Stimulated activated CD4-positive, alpha-beta T cell treated with anti-CD3 and anti-CD28 coated beads, Interleukin-12 subunit alpha, Interleukin-12 subunit beta, amount 100 ng/mL, for 4 hours (primary cell): ENCODE measurements at regions not wholly inside any gene's neighbourhood (a gene's known extent, or its start where the extent isn't known, plus 50 kb on each side); places are given as distances from the start of the nearest gene placed in this dataset.

Experiments used
- DNase-seq: peaks from one replicate; pipeline ENCODE4 v3.0.0-alpha.2; 2020

GRCh38 chr2:146235158-146235557 is 1609.7 kb upstream of the ACVR2A start:
- no peak for DNase-seq

GRCh38 chr2:146229508-146230155 is 1615.2 kb upstream of the ACVR2A start:
- DNase-seq = no peak

- no peak for DNase-seq
Observed at GRCh38 chr2:146228466-146229058, 1616.3 kb upstream of the ACVR2A start.

DNA sequence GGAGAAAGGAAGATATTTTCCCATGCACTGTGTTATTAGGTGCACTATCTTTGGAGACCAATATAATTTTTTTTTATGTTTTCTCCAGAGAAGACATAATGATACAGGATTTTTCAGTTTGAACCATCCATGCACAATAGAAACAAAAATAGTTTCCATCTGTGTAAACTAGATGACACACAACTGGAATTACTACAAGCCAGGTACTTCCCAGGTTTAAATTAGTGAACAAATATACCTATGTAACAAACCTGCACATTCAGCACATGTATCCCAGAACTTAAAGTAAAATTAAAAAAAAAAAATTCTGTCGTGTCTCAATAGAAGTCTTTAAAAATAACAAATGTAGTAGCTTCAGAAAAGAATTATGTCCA is 1616.8 kb upstream of the ACVR2A start:
- DNase-seq = no peak

- no peak for DNase-seq
Observed at GRCh38 chr2:146227152-146228019, 1617.4 kb upstream of the ACVR2A start.

DNA sequence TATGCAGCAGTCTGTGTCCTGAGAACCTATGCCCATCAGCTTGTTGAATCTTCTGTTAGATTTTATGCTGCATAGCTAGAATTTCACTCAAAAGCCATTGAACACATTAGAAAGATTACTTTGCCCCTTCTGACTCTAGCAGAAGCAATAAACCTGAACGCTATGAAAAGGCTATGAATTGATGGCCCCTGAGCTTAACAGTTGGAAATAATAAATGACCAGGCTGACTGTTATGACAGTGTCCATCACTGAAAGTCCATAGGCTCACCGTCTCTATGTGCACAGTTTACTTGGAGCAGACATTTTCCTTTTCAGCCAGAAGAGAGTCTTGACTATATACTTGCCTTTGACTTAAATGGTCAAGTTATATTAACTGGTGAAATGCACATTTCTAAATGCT is 1618.8 kb upstream of the ACVR2A start:
- no peak for DNase-seq

- DNase-seq = no peak
Observed at GRCh38 chr2:146221826-146222225, 1623.0 kb upstream of the ACVR2A start.

DNA sequence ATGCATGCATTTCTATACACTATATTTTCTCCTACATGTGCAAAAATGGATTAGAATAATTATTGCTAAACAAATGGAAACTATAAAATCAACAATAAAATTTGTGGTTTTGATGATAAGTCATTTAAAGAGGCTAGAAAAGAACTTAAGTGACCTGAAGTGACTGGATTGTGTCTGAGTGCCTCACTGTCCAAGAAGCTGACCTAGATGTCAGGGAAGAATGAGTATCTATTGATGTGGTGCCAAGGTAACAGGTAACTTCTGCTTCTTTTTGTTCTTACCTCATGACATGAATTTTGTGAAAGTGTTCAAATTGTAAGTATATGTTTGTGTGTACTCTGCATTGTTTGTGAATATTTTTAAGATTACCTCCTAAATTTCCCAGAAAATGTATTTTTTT is 1623.9 kb upstream of the ACVR2A start:
- no peak for DNase-seq

DNA sequence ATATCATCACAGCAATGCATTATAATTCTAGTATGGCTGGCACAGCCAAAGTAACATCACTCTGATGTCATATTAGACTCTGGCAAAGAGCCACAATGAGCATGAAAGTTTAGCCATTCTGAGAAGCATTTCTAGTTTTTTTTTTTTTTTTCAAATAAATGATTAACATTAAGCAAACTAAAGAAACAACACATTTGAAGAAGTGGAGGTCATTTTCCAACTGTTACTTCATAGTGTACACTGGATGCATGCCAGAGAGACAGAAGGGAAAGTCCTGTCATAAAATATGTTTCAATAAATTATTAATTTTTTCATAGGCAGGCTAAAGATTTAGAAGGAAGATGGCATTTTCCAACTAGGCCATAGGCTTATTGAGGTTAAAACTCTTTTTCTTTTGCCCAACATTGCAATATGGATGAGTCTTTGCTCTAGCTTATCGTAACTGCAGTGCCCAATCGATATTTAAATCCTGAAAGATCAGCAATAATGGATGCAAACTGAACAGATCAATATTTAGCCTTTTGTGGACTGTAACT is 1630.4 kb upstream of the ACVR2A start:
- no peak for DNase-seq

GRCh38 chr2:146213674-146214073 is 1631.2 kb upstream of the ACVR2A start:
- no peak for DNase-seq

- DNase-seq = no peak
Observed at GRCh38 chr2:146212602-146213001, 1632.2 kb upstream of the ACVR2A start.

DNA sequence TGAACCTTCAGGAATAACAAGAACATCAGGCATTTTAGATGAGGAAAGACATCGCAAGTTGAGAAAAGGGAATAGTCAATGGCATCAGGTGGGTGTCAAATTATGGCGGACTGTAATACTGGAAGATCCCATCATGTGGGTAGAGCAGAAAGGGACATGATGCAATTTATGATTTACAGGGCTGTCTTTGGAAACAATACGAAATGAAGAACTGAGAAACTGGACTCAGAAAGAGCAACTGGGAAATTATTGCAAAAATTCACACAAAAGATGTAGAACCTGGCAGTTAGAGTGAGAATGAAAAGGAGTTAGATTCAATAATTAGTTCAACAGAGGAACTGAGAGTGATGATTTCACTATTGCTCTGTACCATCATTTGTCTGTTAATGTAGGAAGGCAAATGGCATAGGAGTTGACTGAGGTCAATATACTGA is 1635.0 kb upstream of the ACVR2A start:
- DNase-seq = no peak

DNA sequence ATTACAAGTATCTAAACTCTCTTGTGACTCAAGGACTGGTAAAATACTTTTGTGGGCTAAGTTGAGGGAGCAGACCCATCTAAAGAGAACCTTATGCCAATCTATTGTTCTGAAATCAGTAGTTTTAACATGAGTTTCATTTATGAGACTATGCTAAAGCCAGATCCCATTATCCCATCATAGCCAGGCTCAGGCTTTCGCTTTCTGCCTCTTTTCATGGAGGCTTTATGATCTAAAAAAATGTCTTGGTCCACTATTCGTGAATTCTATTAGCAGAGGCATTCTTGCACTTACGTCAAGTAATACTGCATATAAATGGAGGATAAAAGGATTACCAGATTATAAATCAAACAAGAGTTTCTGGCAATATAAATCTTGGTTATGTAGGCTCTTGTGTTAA is 1636.9 kb upstream of the ACVR2A start:
- DNase-seq = no peak

DNA sequence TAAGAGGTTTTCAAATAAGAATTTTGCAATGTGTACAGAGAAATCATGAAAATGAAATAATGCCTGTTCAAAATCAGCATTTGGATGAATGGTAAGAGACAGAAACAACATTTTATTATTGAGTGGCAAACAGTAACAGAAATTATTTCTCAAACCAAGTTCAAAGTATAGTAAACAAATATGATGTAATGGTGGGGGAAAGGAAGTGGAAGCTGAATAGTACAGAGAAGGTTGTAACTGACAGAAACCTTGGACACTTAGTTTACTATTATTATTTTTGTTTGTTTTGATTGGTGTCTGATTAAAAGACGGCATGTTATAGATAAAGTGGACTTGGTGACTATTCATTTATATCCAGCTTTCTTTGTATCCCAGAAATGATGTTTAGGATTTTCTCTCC is 1637.4 kb upstream of the ACVR2A start:
- no peak for DNase-seq

DNA sequence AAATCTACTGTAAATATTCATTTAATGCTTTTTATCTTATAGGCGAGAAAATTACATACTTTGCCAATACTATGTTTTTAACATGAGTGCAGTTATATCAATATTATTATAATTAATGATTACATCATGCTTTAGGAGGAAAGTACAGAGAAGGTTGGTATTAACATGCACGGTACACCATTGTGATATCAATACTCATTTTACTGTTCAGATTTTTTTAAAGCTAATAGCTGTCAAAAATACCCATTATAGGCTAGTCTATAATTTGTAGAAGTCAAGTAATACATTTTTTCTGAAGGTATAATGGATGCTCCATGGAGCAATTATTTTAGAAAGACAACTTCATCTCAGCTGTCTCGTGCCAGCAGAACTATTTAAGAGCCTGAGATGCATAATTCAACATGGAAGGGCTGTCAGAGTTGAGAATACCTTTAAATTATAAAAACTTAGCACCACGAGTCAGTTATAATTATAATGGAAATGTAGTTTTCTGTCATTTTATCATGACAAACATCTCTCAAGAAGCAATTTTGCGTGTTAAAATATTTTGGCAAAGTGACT is 1641.7 kb upstream of the ACVR2A start:
- DNase-seq = no peak

DNA sequence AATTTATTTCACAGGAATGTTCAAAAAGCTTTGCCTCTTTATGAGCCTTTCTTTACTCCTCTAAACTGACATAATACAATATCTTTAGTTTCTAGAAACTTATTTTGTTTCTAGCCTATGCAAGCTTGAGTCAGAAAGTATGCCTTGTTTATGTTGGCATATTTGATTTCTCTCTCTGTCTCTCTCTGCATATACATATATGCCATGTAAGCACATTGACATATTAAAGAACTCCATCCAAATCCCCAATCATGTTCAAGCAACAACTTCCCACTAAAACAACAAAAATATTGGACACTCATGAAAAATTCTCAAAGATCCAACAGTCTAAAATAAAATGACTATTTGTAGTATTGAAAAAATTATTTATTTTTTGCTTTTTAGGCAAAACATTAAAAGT is 1651.2 kb upstream of the ACVR2A start:
- DNase-seq = no peak

DNA sequence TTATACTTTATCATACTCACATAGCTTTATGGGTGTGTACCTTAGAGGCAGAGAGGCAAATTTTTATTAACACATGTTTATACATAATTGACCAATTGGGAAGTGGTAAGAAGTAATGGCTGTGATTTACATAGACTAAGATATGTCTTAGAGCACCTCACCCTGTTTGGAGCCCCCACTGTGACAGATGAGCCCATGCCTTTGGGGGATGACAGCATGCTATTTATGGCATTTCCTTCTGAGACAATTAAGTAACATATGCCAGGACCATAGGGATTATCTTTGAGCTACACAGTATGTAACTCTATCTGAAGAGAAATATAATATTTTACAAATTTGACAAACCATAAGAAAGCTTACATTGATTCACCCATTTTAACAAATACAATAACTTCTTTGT is 1655.3 kb upstream of the ACVR2A start:
- DNase-seq = no peak

GRCh38 chr2:146173934-146174333 is 1654.0 kb upstream of the ZEB2 start:
- no peak for DNase-seq

- DNase-seq = no peak
Observed at GRCh38 chr2:146161256-146161882, 1641.5 kb upstream of the ZEB2 start.

DNA sequence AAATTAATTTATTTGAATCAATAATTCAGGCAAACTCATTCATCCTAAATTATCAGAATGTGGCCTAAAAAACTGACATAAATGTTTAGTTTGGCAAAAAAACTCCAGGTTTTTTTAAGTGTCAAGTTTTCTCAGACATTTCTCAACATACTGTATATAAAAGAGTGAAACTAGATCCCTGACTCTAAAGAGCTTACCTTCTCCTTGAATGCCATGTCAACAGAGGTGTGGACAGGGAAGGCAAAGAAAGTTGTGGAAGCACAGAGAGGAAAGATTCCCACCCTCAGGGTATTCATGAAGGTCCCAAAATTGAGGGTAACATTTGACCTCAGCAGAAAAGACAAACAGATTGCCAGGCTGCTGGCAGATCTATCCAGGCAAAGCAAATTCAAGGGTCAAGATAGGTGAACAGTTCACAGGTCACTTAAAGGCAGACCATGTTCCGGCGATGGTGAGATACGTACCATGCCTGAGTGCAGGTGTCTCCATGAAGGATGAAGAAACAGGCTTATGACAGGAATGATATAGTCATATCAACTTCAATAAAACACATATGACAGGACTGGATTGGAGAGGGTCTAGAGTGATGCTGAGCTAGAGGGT is 1638.3 kb upstream of the ZEB2 start:
- no peak for DNase-seq

DNA sequence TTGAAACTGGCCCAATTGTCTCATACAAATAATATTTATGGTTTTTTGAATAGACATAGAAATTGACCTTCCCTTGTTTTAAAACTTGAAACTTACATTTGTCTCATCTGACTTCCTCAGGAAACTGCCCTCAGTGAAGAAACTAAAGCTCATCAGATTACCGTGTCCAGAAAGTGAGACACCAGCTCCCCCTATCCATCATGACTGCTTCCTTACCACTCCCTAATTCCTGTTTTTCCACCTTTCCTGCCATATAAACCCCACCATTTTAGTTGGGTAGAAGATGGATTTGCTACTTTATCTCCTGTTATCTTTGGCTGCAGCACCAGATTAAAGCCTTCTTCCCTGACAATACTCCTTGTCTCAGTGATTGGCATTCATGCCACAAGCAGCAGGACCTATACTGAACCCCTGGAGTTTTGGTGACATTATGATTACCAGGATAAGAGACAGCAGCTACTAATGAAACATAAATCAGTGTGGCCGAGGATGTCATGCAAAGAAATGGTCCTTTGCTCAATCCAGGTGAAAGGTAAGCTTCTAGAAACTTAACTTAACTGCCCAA is 1627.6 kb upstream of the ZEB2 start:
- DNase-seq = no peak

DNA sequence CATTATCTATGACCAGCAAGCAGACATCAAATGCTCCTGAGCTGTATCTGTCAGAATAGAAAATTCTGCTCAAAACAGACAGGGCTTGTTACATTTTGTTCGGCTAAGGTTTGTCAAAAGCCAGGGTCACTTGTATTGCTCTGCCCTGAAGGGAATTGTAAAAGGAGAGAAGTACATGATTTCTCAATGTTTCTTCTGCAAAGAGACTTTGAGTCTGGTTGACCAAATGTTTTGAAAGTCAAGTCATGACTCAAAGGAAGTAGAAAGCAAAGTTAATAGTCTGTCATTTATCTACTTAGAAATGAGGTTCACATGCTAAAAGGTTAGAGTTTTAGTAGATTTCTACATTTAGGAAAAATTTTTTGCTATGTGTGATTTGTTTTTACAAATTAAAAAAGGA is 1624.1 kb upstream of the ZEB2 start:
- no peak for DNase-seq
